A549 (cell line): ENCODE measurements at regions not wholly inside any gene's neighbourhood (a gene's known extent, or its start where the extent isn't known, plus 50 kb on each side); places are given as distances from the start of the nearest gene placed in this dataset.

Experiments
- ATAC-seq, 2 experiments: fragments of 200-7000 bp in 1 of 2; fragments of >200 bp in 1 of 2; cut with Nextera tagmentation in 1 of 2; cut with Tn5 transposase in 1 of 2; 3 replicates each; pipeline versions ENCODE4 v1.8.0 to v1.9.1; 2018 to 2020; ENCODE audit warnings: mild to moderate bottlenecking in 1 of 2, moderate library complexity in 1 of 2
- CTCF ChIA-PET: fragments of 300-600 bp; sonication (Branson Sonifier 250); formaldehyde crosslinking; extraction: SDS; loops from one replicate; lab custom pipeline; 2021; ENCODE audit warnings: antibody characterized with exemption, inconsistent platforms; lab: Yijun Ruan, JAX
- POLR2A ChIA-PET: fragments of 350-600 bp; formaldehyde crosslinking; extraction: SDS; loops from one replicate; lab custom pipeline; 2021; ENCODE audit warnings: antibody characterized with exemption, inconsistent platforms; lab: Yijun Ruan, JAX
- DNase-seq, 2 experiments: peaks; one replicate each; pipeline versions ENCODE4 v3.0.0 to v3.0.0-alpha.2; 2011 to 2016; ENCODE audit warnings: low read depth in 1 of 2, low spot score in 1 of 2
- FAIRE-seq: peaks from 2 replicates; lab custom pipeline; 2011; peaks lifted over from hg19 to GRCh38; lab: Jason Lieb, UNC
- H3K27ac ChIP-seq, 2 experiments: fragments of >200 bp; sonication (Bioruptor Twin); formaldehyde crosslinking; 3 replicates each; pipeline ENCODE4 v1.5.1; 2016 to 2017
- H3K4me1 ChIP-seq: fragments of >200 bp; sonication (Bioruptor Twin); formaldehyde crosslinking; 3 replicates; pipeline ENCODE4 v1.6.1; 2016
- H3K4me2 ChIP-seq: fragments of >200 bp; sonication (Bioruptor Twin); formaldehyde crosslinking; 3 replicates; pipeline ENCODE4 v1.6.1; 2016
- H3K4me3 ChIP-seq: fragments of >200 bp; sonication (Bioruptor Twin); formaldehyde crosslinking; 3 replicates; pipeline ENCODE4 v1.5.1; 2016
- H3K9me3 ChIP-seq: fragments of >200 bp; sonication (Bioruptor Twin); formaldehyde crosslinking; 3 replicates; pipeline ENCODE4 v1.6.1; 2016
- ATOH8 ChIP-seq: fragments of 250-450 bp; sonication (Bioruptor Pico); IDR thresholded peaks from 2 replicates; pipeline ENCODE4 v1.5.0; 2020; ENCODE audit warnings: low read depth, mild to moderate bottlenecking, moderate library complexity
- CHD4 ChIP-seq: fragments of 200-600 bp; sonication (generic); IDR thresholded peaks from 2 replicates; pipeline ENCODE4 v1.6.1; 2016; ENCODE audit warnings: antibody characterized with exemption, mild to moderate bottlenecking, borderline replicate concordance
- E2F6 ChIP-seq: IDR thresholded peaks from 2 replicates; pipeline ENCODE4 v1.6.1; 2012; ENCODE audit warnings: low read depth, borderline replicate concordance
- EHMT2 ChIP-seq: fragments of 200-600 bp; sonication (generic); IDR thresholded peaks from 2 replicates; pipeline ENCODE4 v1.6.1; 2016; ENCODE audit warnings: antibody characterized with exemption, low read depth, mild to moderate bottlenecking, moderate library complexity
- FOSB ChIP-seq: fragments of 250-450 bp; sonication (Bioruptor Pico); IDR thresholded peaks from 2 replicates; pipeline ENCODE4 v1.5.0; 2020; ENCODE audit warnings: mild to moderate bottlenecking, moderate library complexity
- FOSL2 ChIP-seq, 2 experiments: fragments of 450-650 bp in 1 of 2; fragments of >200 bp in 1 of 2; sonication (Bioruptor Twin) in 1 of 2; formaldehyde crosslinking; IDR thresholded peaks; 2 replicates each; pipeline versions ENCODE4 v1.5.0 to v1.6.1; 2016 to 2020; ENCODE audit warnings: mild to moderate bottlenecking in 1 of 2, moderate library complexity in 1 of 2
- GATA3 ChIP-seq: IDR thresholded peaks from 2 replicates; pipeline ENCODE4 v1.6.1; 2012; ENCODE audit warnings: borderline replicate concordance
- HOXA7 ChIP-seq: fragments of 250-450 bp; sonication (Bioruptor Pico); IDR thresholded peaks from 2 replicates; pipeline ENCODE4 v1.5.0; 2020; ENCODE audit warnings: mild to moderate bottlenecking, moderate library complexity
- HOXB13 ChIP-seq: fragments of 250-450 bp; sonication (Bioruptor Pico); IDR thresholded peaks from 2 replicates; pipeline ENCODE4 v1.5.0; 2020; ENCODE audit warnings: low read depth, mild to moderate bottlenecking, moderate library complexity
- JUN ChIP-seq, 2 experiments: fragments of >200 bp; sonication (Bioruptor Twin); formaldehyde crosslinking; IDR thresholded peaks; 2 replicates in 1 of 2; 3 replicates in 1 of 2; pipeline ENCODE4 v1.6.1; 2016 to 2017
- JUNB ChIP-seq: fragments of >200 bp; sonication (Bioruptor Twin); formaldehyde crosslinking; IDR thresholded peaks from 2 replicates; pipeline ENCODE4 v1.6.1; 2016
- KDM1A ChIP-seq: fragments of 200-600 bp; sonication (generic); IDR thresholded peaks from 2 replicates; pipeline ENCODE4 v1.6.1; 2016; ENCODE audit warnings: low read depth, mild to moderate bottlenecking
- KDM5A ChIP-seq: fragments of 200-600 bp; sonication (generic); IDR thresholded peaks from 2 replicates; pipeline ENCODE4 v1.6.1; 2016; ENCODE audit warnings: antibody characterized with exemption, mild to moderate bottlenecking
- MAFK ChIP-seq: fragments of 450-650 bp; IDR thresholded peaks from 2 replicates; pipeline ENCODE4 v1.6.1; 2014; ENCODE audit not compliant: partially characterized antibody
- MAX ChIP-seq: IDR thresholded peaks from 2 replicates; pipeline ENCODE4 v1.6.1; 2012
- MYC ChIP-seq: IDR thresholded peaks from 2 replicates; pipeline ENCODE4 v1.6.1; 2012; ENCODE audit warnings: mild to moderate bottlenecking, inconsistent platforms, low read length, improper control_type of control experiment, borderline replicate concordance
- NFE2L2 ChIP-seq: fragments of 150-350 bp; conservative IDR thresholded peaks from 2 replicates; pipeline ENCODE4 v1.6.1; 2014; ENCODE audit warnings: low read length
- PHF8 ChIP-seq: fragments of 200-600 bp; sonication (generic); IDR thresholded peaks from 2 replicates; pipeline ENCODE4 v1.6.1; 2016; ENCODE audit warnings: low read depth, mild to moderate bottlenecking, antibody characterized with exemption, moderate library complexity, borderline replicate concordance
- POLR2A ChIP-seq: IDR thresholded peaks from 2 replicates; pipeline ENCODE4 v1.6.1; 2012; ENCODE audit warnings: mild to moderate bottlenecking, low read length
- POLR2AphosphoS2 ChIP-seq: conservative IDR thresholded peaks from 2 replicates; pipeline ENCODE4 v1.6.1; 2012; ENCODE audit warnings: low read length, improper control_type of control experiment, inconsistent platforms
- RAD21 ChIP-seq, 2 experiments: fragments of >200 bp in 1 of 2; sonication (Bioruptor Twin) in 1 of 2; formaldehyde crosslinking in 1 of 2; IDR thresholded peaks in 1 of 2; conservative IDR thresholded peaks in 1 of 2; 2 replicates in 1 of 2; 3 replicates in 1 of 2; pipeline ENCODE4 v1.6.1; 2012 to 2018; ENCODE audit warnings: inconsistent platforms in 1 of 2
- RCOR1 ChIP-seq: fragments of 150-350 bp; IDR thresholded peaks from 2 replicates; pipeline ENCODE4 v1.6.1; 2014; ENCODE audit warnings: antibody characterized with exemption, low read length, low read depth
- ZC3H11A ChIP-seq: fragments of 450-650 bp; IDR thresholded peaks from 2 replicates; pipeline ENCODE4 v1.6.1; 2014; ENCODE audit warnings: antibody characterized with exemption, mild to moderate bottlenecking
- ZNF302 ChIP-seq: fragments of 250-450 bp; sonication (Bioruptor Pico); IDR thresholded peaks from 2 replicates; pipeline ENCODE4 v1.9.0; 2021; ENCODE audit warnings: inconsistent platforms, mild to moderate bottlenecking, moderate library complexity
- WGBS: methylation state at CpG from one replicate; pipeline ENCODE4 v1.1.6; 2017; ENCODE audit errors: missing lambda C conversion rate; 5-methylcytosine and 5-hydroxymethylcytosine counted together

GRCh38 chr10:128499486-128499885 lies 373.3 kb upstream of the MKI67 start (continued):
- TF ChIP-seq MYC, result no peak
- no peak for TF ChIP-seq ZC3H11A
- TF ChIP-seq ZNF302 (CRISPR knock-in tag), result no peak
- no peak for TF ChIP-seq RAD21 (conservative IDR thresholded peaks at IDR 0.05 in 1 of 2, IDR thresholded peaks at IDR 0.05 in 1 of 2)
- TF ChIP-seq CHD4, result no peak
- no peak for TF ChIP-seq POLR2A
- no peak for TF ChIP-seq JUNB
- no peak for TF ChIP-seq POLR2AphosphoS2
- TF ChIP-seq KDM5A, result no peak

- H3K4me3 ChIP-seq, result no peak overlapping the region
- H3K9me3 ChIP-seq, result no peaks in the 10 kb centered on the region
- 42% methylated on average over 12 of the region's 12 CpGs for WGBS
- ATAC-seq (no peak), FAIRE-seq (no peak), DNase-seq (no peak)
- H3K4me1 ChIP-seq, result no peaks in the 10 kb centered on the region
- H3K27ac ChIP-seq, result no peak overlapping the region
- CTCF ChIA-PET, result no interaction called here
- no peak overlapping the region for H3K4me2 ChIP-seq
- no peak for TF ChIP-seq FOSB (CRISPR knock-in tag)
- no peak for TF ChIP-seq NFE2L2
- no peak for TF ChIP-seq RCOR1
- TF ChIP-seq, all 56 proteins: peak for 0
- POLR2A ChIA-PET, result no interaction called here
Measured at GRCh38 chr10:128499956-128500355, 373.7 kb upstream of the MKI67 start.

- H3K4me3 ChIP-seq, result no peak overlapping the region
- DNase-seq (no peak), FAIRE-seq (no peak), ATAC-seq (no peak)
- TF ChIP-seq JUN (IDR thresholded peaks at IDR 0.05), result no peak
- TF ChIP-seq FOSL2 (IDR thresholded peaks at IDR 0.05), result no peak
- TF ChIP-seq FOSL2 (CRISPR knock-in tag; IDR thresholded peaks at IDR 0.05), result no peak
- TF ChIP-seq KDM1A, result no peak
- no peak for TF ChIP-seq NFE2L2
- TF ChIP-seq POLR2A, result no peak
- no peak for TF ChIP-seq E2F6
- no peak for TF ChIP-seq EHMT2
- no peak for TF ChIP-seq HOXB13
- no peak for TF ChIP-seq MAX
- TF ChIP-seq PHF8, result no peak
- TF ChIP-seq POLR2AphosphoS2, result no peak
- TF ChIP-seq HOXA7 (CRISPR knock-in tag), result no peak
- TF ChIP-seq MAFK, result no peak
- no peak for TF ChIP-seq ATOH8 (CRISPR knock-in tag)
- no peak for TF ChIP-seq GATA3
- H3K4me2 ChIP-seq, result no peak overlapping the region
- no peaks in the 10 kb centered on the region for H3K9me3 ChIP-seq
- POLR2A ChIA-PET, result no interaction called here
- no peak overlapping the region for H3K27ac ChIP-seq
- 26% methylated on average over 17 of the region's 18 CpGs for WGBS
- CTCF ChIA-PET, result no interaction called here
- H3K4me1 ChIP-seq, result no peaks in the 10 kb centered on the region
Measured at GRCh38 chr10:128500642-128501041, 374.4 kb upstream of the MKI67 start.
